Epithelial cell of esophagus (primary cell): ENCODE measurements at regions not wholly inside any gene's neighbourhood (a gene's known extent, or its start where the extent isn't known, plus 50 kb on each side); places are given as distances from the start of the nearest gene placed in this dataset.

Source experiments
- DNase-seq: peaks from one replicate; pipeline ENCODE4 v3.0.0; 2010; ENCODE audit warnings: low read depth
- H3K4me3 ChIP-seq: 2 replicates; pipeline ENCODE4 v1.5.1; 2011; ENCODE audit warnings: mild to moderate bottlenecking, low read length, control low read depth
- CTCF ChIP-seq: IDR thresholded peaks from 2 replicates; pipeline ENCODE4 v1.5.1; 2011; ENCODE audit warnings: low read depth, mild to moderate bottlenecking, low read length, control low read depth, inconsistent platforms; ENCODE audit not compliant: insufficient read depth; ENCODE audit errors: missing control alignments

- no peak for TF ChIP-seq CTCF
- DNase-seq = no peak
- H3K4me3 ChIP-seq = no peak overlapping the region
These were observed 565.8 kb upstream of the PKN2 start for GRCh38 chr1:88118176-88118845.

DNA sequence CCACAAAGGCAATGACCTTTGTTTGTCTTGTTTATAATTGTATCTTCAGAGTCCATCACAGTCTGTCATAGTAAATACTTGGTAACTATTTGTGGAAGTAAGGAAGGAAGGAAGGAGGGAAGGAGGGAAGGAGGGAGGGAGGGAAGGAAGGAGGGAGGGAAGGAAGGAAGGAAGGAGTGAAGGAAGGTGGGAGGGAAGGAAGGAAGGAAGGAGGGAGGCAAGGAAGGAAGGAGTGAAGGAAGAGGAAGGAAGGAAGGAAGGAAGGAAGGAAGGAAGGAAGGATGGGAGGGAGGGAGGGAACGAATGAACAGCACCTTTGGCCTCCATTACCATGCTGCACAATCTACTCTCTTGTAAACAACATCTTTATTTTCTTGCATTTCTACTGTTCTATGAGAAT lies 559.5 kb upstream of the PKN2 start:
- no peak overlapping the region for H3K4me3 ChIP-seq
- no peak for DNase-seq
- no peak for TF ChIP-seq CTCF

DNA sequence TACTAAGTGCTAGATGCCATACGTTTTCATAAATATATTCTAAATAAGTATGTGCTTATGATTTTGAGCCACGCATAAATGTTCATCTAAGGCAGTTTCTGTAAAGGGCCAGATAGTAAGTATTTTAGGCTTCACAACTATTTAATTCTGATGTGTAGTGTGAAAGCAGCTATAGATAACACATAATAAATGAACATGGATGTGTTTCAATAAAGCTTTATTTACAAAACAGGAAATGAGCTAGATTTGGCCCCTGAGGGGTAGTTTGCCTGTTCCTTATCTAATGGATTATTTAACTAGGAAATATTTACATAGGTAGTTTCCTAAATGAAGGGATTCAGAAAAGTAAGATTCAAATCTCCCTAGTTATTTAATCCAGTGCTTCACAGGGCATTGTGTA lies 557.6 kb upstream of the PKN2 start:
- no peak for DNase-seq

DNA sequence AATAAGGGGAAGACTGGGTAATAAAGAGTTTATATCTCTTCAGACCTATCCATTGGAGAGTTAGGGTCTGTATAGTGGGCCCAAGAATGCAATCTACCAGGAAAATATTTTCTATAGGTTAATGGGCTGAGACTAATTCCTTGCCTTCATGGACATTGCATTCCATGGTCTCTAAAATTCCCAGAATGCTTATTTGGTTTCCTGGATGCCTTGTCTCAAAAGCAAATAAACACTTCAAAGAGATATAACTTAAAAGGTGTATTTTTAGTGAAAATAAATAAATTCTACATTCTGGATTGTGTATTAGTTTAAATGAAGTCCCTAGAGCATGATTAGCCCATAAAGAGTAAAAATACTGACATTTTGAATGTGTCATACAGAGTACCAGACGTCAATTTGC lies 550.1 kb upstream of the PKN2 start:
- no peak for TF ChIP-seq CTCF
- H3K4me3 ChIP-seq = no peak overlapping the region
- no peak for DNase-seq

More for the DNA sequence above, 557.6 kb upstream of the PKN2 start:
- H3K4me3 ChIP-seq = no peak overlapping the region
- no peak for TF ChIP-seq CTCF

DNA sequence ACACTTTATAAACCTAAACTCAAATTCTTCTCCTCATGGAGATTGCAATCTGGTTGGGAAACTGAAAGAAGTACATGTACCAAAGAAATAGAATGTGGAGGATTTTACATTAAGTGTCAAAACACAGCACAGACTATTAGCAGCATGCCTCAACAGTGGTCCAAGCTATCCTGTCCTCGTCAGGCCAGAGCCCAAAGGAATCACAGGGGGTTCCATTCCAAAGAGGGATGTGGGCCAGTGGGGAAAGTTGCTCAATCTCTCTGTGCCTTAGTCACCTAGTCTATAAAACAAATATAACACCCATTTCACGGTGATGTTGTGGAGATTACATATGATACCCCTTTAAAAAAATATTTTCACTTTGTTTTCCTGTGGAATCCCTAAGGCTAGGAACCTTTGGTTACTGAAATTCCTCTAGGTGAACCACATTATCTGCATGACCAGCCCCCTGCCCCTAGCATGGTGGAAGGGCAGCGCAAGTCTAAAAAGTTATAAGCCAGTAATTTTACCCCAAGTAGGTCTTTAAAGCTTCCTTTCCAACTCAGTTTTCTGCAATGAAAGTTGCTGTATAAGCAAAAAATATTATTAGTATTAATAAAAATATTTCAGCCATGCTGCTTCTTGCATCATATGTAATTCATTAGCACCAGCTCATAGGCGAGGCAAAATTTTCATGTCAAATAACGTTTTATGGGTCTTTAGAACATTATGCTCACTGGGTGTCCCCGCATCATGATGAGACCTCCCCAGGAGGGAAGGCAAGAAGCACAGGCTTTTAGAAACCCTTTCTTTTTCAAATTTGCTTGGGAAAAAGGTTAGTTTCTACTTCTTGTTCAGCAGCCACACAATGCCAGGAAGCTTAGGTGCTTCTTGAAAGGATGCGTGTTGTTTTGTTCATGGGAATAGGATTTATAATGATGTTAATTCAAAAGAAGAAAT lies 548.8 kb upstream of the PKN2 start:
- DNase-seq = no peak
- TF ChIP-seq CTCF = no peak
- H3K4me3 ChIP-seq = no peak overlapping the region

- DNase-seq = no peak
- H3K4me3 ChIP-seq = no peak overlapping the region
- TF ChIP-seq CTCF = no peak
These were observed 544.4 kb upstream of the PKN2 start for GRCh38 chr1:88139633-88140032.
